Left ventricle myocardium superior (tissue), 1 donor: ENCODE measurements at regions not wholly inside any gene's neighbourhood (a gene's known extent, or its start where the extent isn't known, plus 50 kb on each side); places are given as distances from the start of the nearest gene placed in this dataset.

Source experiments
- ATAC-seq: fragments of 200-7000 bp; cut with Tn5 transposase; one replicate; pipeline ENCODE4 v1.9.1; 2020; ENCODE audit warnings: mild to moderate bottlenecking, moderate library complexity
- DNase-seq: peaks from one replicate; pipeline ENCODE4 v3.0.0-alpha.2; 2020
- intact Hi-C: fragments of 100-400 bp; cut with micrococcal nuclease; formaldehyde crosslinking; loops from one replicate; pipeline ENCODE4 v1.11.0; 2022
- donor health status: DM: no; HTN: yes; CAD: no; lungs with severe emphysema.

DNA sequence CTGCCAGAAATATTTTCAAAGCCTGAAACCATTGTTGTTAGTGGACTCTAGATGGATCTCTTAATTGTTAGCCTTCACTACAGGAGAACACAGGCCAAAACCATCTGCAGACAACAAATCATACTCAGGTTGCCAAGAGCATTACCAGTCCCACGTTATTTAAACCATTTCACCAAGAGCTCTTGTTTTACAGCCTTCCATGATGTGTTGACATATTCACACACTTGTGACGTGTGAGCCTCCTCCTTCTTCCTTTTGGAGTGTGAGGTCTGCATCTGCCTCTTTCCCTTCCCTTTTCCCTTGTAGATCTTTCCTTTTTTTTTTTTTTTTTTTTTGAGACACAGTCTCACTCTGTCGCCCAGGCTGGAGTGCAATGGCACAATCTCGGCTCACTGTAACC lies 279.0 kb downstream of the AUH start:
- DNase-seq: no peak
- ATAC-seq: no peak
- intact Hi-C loops: no loop called here

- ATAC-seq (no peak), DNase-seq (no peak)
- intact Hi-C loops: no loop called here
Observed at GRCh38 chr9:91084896-91085516, 276.7 kb downstream of the AUH start.

DNA sequence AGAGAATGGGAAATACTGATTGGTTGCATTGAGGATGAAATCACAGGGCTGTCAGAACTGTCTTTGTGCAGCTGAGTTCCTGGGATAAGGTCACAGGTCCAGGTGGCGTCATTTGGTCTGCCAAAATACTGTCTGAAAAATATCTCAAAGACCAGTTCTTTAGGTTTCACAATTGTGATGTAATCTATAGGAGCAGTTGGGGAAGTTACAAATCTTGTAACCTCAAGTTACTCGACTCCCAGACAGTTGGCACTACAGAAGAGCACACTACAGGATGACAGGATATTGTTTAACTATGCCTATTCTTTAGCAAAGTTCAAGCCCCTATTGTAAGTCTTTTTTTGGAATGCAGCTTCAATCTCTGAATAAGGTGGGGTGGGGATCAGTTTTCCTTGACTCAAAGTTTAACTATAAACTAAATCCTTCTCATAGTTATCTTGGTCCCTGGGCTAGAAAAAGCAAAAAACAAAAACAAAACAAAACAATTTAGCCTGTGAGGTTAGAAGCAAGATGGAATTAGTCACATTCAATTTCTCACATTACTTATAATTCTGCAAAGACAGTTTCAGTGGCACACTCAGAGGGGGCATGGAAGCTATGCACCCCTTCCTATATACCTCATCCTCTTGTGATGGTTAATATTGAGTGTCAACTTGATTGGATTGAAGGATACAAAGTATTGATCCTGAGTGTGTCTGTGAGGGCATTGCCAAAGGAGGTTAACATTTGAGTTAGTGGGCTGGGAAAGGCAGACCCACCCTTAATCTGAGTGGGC lies 276.0 kb downstream of the AUH start:
- intact Hi-C loops: no loop called here
- no peak for ATAC-seq
- DNase-seq: no peak

DNA sequence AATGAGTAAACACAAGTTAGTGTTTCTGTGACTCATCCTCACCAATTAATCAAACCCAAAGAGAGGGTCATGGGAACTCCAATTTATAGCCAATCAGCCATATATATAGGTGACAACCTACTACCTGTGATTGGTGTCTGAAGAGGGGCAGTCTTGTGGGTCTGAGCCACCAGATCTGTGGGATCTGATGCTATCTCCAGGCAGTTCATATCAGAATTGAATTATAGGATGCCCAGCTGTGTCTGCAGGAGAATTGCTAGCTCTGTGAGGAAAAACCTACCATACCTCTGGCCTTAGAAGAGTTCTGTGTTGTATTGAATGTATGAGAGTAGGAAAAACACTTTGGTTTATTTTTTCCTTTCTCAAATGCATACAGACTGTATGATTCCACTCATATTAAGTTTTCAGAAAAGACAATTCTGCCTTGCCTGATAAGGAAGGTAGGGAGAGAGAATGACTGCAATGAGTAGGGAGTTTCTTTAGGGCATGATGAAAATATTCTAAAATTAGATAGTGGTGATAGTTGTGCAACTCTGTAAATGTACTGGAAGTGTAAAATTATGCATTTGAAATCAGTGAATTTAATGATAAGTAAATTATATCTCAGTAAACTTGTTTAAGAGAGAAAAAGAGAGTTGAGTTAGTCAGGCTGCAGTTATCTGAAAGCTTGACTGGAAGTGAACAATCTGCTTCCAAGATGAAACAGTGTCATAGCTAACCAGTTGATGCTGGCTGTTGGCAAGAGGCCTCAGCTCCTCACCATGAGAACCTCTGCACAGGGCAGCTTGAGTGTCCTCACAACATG lies 274.9 kb downstream of the AUH start:
- intact Hi-C loops: no loop called here
- ATAC-seq: no peak
- no peak for DNase-seq

- intact Hi-C loops: no loop called here
- DNase-seq: no peak
Observed at GRCh38 chr9:91087462-91087759, 274.3 kb downstream of the AUH start.

GRCh38 chr9:91089405-91090129 lies 272.2 kb downstream of the AUH start:
- DNase-seq (peak; percentile 53), ATAC-seq (peak; percentile 82)
- intact Hi-C loops: no loop called here

More at GRCh38 chr9:91087462-91087759, 274.3 kb downstream of the AUH start:
- no peak for ATAC-seq

DNA sequence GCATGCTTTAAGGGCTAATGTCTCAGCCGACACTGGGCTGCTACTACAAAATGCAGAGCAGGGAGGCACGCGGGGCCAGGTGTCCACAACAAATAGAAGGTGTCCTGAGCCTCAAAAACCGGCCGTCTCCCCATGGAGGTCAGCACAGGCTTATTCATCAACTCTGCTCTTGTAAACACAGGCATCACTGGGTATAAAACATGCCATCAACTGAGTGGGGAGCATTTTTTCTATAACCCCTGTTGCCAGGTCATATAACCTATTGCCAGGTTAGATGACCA lies 271.6 kb downstream of the AUH start:
- no peak for DNase-seq
- intact Hi-C loops: no loop called here
- ATAC-seq: no peak

GRCh38 chr9:91092214-91092613 lies 269.5 kb downstream of the AUH start:
- intact Hi-C loops: no loop called here
- ATAC-seq (no peak), DNase-seq (no peak)

DNA sequence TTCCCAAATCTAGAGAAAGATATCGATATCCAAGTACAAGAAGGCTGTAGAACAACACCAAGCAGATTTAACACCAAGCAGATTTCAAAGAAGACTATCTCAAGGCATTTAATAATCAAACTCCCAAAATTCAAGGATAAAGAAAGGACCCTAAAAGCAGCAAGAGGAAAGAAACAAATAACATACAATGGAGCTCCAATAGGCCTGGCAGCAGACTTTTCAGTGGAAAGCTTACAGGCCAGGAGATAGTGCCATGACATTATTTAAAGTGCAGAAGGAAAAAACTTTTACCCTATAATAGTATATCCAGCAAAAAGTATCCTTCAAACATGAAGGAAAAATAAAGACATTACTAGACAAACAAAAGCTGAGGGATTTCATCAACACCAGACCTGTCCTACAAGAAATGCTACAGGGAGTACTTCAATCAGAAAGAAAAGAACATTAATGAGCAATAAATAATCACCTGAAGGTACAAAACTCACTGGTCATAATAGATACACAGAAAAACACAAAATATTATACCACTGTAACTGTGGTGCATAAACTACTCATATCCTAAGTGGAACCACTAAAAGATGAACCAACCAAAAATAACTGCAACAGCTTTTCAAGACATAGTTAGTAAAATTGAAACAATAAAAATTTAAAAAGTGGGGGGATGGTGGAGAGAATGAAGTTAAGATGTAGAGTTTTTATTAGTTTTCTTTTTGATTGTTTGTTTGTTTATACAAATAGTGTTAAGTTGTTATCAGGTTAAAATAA lies 267.2 kb downstream of the AUH start:
- ATAC-seq: no peak
- intact Hi-C loops: no loop called here
- DNase-seq: no peak

DNA sequence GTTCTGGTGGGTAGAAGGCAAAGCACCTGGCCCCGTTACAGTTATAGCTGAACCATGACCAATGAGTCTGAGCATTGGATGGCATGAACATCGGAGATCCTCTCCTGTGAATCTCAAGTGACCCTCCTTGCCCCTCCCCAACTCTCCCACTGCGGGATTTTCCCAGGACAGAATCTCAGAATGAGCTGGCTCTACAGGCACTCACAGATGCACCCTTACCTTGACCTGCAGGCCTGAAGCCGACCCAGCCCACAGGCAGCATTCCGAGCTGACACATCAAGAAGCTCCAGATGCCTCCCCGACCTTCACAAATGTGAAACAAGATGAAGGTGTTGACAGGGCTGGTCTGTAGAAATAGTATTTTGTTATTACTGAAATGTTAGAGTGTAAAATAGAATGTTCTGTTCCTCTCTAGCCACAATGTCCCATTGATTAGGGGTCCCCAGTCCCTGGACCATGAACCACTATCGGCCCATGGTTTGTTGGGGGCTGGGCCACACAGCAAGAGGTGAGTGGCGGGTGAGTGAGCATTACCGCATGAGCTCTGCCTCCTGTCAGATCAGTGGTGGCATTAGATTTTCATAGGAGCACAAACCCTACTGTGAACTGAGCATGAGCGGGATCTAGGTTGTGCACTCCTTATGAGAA lies 263.4 kb downstream of the AUH start:
- intact Hi-C loops: no loop called here
- DNase-seq (no peak), ATAC-seq (no peak)

GRCh38 chr9:91099436-91099835 lies 262.3 kb downstream of the AUH start:
- intact Hi-C loops: no loop called here
- DNase-seq (no peak), ATAC-seq (no peak)

DNA sequence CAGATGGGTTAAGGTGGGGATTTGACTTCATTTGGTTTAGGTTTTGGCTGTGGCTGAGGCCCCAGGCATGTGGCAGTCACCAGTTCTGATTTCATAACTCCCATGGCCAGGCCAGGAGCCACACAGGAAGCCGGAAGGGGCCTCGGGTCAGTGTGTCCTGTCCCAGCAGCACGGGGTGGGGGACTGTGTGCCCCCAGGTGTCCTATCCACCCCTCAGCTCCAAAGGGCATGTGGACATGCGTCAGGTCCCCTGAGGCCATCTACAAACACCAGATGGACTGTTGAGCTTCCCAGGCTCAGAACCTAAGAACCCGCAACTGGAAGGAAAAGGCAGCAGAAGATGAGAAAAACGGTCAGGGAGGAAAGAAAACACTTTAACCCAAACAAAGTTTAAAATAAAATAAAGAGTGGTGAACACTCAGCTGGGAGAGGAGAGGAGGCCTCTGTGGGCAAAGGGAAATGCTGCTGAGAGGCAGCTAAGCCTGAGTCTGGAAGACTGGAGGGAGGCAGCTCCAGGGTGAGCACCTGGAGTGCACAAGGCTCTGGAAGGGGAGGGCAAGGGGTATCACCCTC lies 260.8 kb downstream of the AUH start:
- ATAC-seq (peak; percentile 65), DNase-seq (peak; percentile 70)
- intact Hi-C loops: no loop called here

DNA sequence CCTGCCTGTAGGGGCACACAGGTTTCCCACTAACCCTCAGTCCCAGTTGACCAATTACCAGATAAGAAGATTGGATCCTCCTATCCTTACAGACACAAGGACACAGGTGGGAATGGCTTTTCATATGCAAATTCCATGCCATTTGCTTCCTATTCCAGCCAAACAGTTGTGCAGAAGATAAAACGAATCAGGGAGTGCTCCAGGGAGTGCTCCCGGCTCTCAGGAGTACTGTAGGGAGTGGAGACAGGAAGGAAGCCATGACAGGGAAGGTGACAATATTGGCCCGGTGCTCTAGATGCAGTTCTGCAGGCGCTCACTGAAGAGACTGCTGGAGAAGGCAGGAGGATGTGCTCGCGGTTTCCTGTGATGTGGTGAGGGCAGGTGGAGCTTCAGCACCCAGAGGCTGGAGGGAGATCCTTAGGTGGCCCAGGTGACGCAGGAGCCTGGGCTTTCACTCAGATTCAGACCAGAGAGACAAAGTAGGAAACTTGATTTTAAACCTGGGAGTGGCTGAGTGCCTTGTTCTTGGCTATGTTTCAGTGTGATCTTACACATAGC lies 260.0 kb downstream of the AUH start:
- ATAC-seq: no peak
- intact Hi-C loops: no loop called here
- DNase-seq: no peak

DNA sequence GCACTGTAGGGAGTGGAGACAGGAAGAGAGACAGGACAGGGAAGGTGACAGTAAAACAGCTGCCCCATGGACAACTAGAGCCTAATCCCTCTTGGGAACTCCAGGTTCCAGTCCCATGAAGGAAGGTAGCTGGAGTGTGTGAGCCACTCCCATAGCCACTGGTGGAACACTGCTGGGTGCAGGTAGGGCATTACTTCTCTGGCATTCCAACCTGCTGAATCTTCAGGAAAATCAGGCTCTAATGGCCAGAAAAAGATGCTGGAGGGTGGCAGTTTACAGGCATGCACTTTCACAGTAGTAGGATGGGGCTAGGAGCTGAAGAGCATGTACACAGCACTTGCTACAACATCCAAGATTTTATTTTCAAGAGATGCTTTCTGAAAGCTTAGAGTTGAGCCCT lies 259.4 kb downstream of the AUH start:
- no peak for ATAC-seq
- intact Hi-C loops: no loop called here

GRCh38 chr9:91103931-91104330 lies 257.8 kb downstream of the AUH start:
- ATAC-seq (no peak), DNase-seq (no peak)
- intact Hi-C loops: no loop called here

More for the DNA sequence above, 259.4 kb downstream of the AUH start:
- DNase-seq: no peak

DNA sequence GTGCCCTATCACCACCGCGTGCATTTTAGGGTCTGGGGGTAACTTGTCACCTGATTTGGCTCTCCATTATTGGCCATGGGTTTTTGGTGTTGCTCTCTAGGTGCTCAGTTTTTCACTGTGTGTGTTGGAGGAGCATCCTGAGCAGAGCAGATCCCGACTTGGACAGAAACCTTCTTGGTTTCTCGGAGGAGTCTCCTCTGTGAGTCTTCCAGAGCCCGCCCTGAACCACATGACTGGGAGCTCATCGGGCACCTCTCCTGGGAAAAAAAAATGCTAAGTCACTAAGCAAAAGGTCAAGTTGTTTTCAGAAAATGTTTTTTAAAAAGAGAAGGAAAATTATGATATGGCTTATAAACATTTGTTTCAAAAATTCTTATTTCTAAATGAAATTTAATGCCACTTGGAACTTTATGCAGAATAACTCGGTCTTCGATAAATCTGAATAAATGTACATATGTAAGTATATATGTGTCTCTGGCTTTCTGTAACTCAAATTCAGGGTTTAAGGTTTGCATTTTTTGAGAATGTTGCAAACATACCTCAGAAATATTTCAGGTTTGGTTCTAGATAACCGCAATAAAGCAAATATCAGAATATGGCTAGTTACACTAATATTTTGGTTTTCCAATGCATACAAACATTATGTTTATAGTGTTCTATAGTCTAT lies 255.2 kb downstream of the AUH start:
- ATAC-seq (no peak), DNase-seq (no peak)
- intact Hi-C loops: no loop called here

DNA sequence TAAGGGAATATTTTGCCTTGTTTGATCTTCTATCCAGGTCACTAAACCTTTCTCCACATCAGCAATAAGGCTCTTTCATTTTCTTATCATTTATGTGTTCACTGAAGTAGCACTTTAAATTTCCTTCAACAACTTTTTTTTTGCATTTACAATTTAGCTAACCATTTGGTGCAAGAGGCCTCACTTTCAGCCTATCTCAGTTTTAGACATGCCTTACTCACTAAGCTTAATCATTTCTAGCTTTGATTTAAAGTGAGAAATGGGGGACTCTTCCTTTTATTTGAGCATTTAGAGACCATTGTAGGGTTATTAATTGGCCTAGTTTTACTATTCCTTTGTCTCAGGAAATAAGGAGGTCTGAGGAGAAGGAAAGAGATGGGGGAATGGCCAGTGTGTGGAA lies 250.5 kb downstream of the AUH start:
- DNase-seq (no peak), ATAC-seq (no peak)
- intact Hi-C loops: no loop called here

DNA sequence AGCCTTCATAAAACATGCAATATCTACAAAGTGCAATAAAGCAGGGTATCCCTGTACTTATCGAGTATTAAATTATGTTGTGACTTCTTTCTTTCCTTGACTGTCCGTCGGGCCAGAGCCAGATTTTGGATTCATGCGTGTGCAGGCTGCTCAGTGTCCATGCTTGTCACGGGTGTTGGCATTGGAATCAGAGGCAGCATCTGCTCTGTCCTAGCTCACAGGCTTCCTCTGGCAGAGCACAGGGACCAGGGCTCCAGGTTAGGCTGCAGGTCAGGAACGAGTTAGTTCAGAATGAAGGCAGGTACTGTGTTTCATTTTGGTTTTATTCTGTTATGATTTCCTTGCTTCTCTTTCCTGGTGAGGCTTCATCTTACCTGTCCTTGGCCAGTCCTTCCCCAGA lies 249.8 kb downstream of the AUH start:
- ATAC-seq (no peak), DNase-seq (no peak)
- intact Hi-C loops: no loop called here
